Karpas-422 (cell line): ENCODE measurements at regions not wholly inside any gene's neighbourhood (a gene's known extent, or its start where the extent isn't known, plus 50 kb on each side); places are given as distances from the start of the nearest gene placed in this dataset.
"Not testable (repeated sequence)": the region's sequence is repeated elsewhere in the genome, so short reads cannot be mapped to it uniquely, and the experiment has no call there.

ENCODE experiments used
- DNase-seq: peaks from one replicate; pipeline ENCODE4 v3.0.0-alpha.2; 2015
- H2AFZ ChIP-seq: fragments of 200-600 bp; sonication (generic); 2 replicates; pipeline ENCODE4 v1.6.1; 2014; ENCODE audit warnings: antibody characterized with exemption, low read length, mixed read lengths
- H3K27ac ChIP-seq: fragments of 200-600 bp; sonication (generic); 2 replicates; pipeline ENCODE4 v1.5.1; 2014; ENCODE audit warnings: mild to moderate bottlenecking, low read length, moderate library complexity
- H3K27me3 ChIP-seq: fragments of 200-600 bp; sonication (generic); 2 replicates; pipeline ENCODE4 v1.6.1; 2014; ENCODE audit warnings: low read length, mixed read lengths
- H3K36me3 ChIP-seq: fragments of 200-600 bp; sonication (generic); 2 replicates; pipeline ENCODE4 v1.6.1; 2014; ENCODE audit warnings: low read length, mixed read lengths; ENCODE audit not compliant: insufficient read depth
- H3K4me1 ChIP-seq: fragments of 200-600 bp; sonication (generic); 2 replicates; pipeline ENCODE4 v1.6.1; 2014; ENCODE audit warnings: mild to moderate bottlenecking, low read length, mixed read lengths
- H3K4me2 ChIP-seq: fragments of 200-600 bp; sonication (generic); 2 replicates; pipeline ENCODE4 v1.6.1; 2014; ENCODE audit warnings: low read length, low read depth, mild to moderate bottlenecking; ENCODE audit not compliant: poor library complexity, severe bottlenecking
- H3K4me3 ChIP-seq: fragments of 200-600 bp; sonication (generic); 2 replicates; pipeline ENCODE4 v1.5.1; 2014; ENCODE audit warnings: mild to moderate bottlenecking, antibody characterized with exemption, low read length, mixed read lengths
- H3K79me2 ChIP-seq: fragments of 200-600 bp; sonication (generic); 2 replicates; pipeline ENCODE4 v1.6.1; 2014; ENCODE audit warnings: mild to moderate bottlenecking, low read length, mixed read lengths
- H3K9ac ChIP-seq: fragments of 200-600 bp; sonication (generic); 2 replicates; pipeline ENCODE4 v1.6.0; 2014; ENCODE audit warnings: low read length
- H3K9me2 ChIP-seq: fragments of 200-600 bp; sonication (generic), shearing (Covaris generic); replicated peaks from 2 replicates; pipeline ENCODE4 v1.6.0; 2014; ENCODE audit warnings: mild to moderate bottlenecking, low read length, moderate library complexity; ENCODE audit not compliant: insufficient read depth
- H3K9me3 ChIP-seq: fragments of 300-700, 200-600 bp; sonication (generic); 2 replicates; pipeline ENCODE4 v1.6.1; 2014; ENCODE audit warnings: low read length, mixed read lengths
- H4K20me1 ChIP-seq: fragments of 200-600 bp; sonication (generic); 2 replicates; pipeline ENCODE4 v1.6.1; 2014; ENCODE audit warnings: mild to moderate bottlenecking, antibody characterized with exemption, low read length, low read depth; ENCODE audit not compliant: insufficient read depth

DNA sequence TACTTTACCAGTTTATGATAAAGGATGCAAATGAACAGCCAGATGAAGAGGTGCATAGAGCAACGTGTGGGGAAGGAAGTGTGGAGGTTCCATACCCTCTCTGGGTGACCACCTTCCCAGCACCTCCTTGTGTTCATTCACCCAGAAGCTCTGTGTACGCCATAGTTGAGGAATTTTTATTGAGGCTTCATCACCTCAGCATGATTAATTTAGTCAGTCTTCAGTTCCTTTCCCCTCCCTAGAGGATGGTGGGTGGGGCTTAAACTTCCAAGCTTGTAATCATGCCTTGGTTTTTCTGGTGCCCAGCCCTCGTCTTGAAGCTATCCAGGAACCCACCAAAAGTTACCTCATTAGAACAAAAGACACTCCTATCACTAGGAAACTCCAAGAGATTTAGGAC is 162.7 kb downstream of the PLCE1 start:
- no peaks in the 10 kb centered on the region for H3K36me3 ChIP-seq
- H3K79me2 ChIP-seq = no peaks in the 10 kb centered on the region

GRCh38 chr10:94165158-94165611 is 171.5 kb downstream of the PLCE1 start:
- not testable (repeated sequence) for H3K4me2 ChIP-seq, H3K4me3 ChIP-seq, H4K20me1 ChIP-seq, H3K9ac ChIP-seq, H2AFZ ChIP-seq, H3K79me2 ChIP-seq, DNase-seq, H3K27ac ChIP-seq, H3K9me2 ChIP-seq, H3K36me3 ChIP-seq, H3K27me3 ChIP-seq, H3K9me3 ChIP-seq, H3K4me1 ChIP-seq

More for the DNA sequence above, 162.7 kb downstream of the PLCE1 start:
- no peak overlapping the region for H3K4me2 ChIP-seq
- H3K9ac ChIP-seq = no peak overlapping the region
- no peak for DNase-seq
- H2AFZ ChIP-seq = no peak overlapping the region
- H3K4me1 ChIP-seq = no peaks in the 10 kb centered on the region
- H3K9me2 ChIP-seq = no peaks in the 10 kb centered on the region
- no peaks in the 10 kb centered on the region for H4K20me1 ChIP-seq
- H3K4me3 ChIP-seq = no peak overlapping the region
- no peak overlapping the region for H3K27ac ChIP-seq
- no peaks in the 10 kb centered on the region for H3K9me3 ChIP-seq
- H3K27me3 ChIP-seq = no peaks in the 10 kb centered on the region

DNA sequence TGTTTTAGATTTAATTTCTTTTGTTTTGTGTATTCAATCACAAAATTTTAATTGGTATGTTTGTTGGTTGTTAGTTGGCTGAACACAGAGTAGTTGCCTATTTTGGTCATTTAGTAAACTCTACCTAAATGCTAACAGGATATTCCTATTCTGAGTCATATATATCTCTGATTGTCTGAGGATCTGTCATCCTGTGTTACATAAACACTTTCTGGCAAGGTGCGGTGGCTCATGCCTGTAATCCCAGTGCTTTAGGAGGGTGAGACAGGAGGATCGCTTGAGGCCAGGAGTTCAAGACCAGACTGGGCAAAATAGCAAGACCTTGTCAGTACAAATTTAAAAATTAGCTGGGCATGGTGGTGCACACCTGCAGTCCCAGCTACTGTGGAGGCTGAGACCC is 178.6 kb downstream of the PLCE1 start:
- no peaks in the 10 kb centered on the region for H3K79me2 ChIP-seq
- no peaks in the 10 kb centered on the region for H3K9me2 ChIP-seq
- H3K4me1 ChIP-seq = no peaks in the 10 kb centered on the region
- no peak overlapping the region for H2AFZ ChIP-seq
- H4K20me1 ChIP-seq = no peaks in the 10 kb centered on the region
- no peak for DNase-seq
- no peak overlapping the region for H3K4me2 ChIP-seq
- no peaks in the 10 kb centered on the region for H3K9me3 ChIP-seq
- H3K27me3 ChIP-seq = no peaks in the 10 kb centered on the region
- no peak overlapping the region for H3K9ac ChIP-seq
- no peak overlapping the region for H3K27ac ChIP-seq
- no peak overlapping the region for H3K4me3 ChIP-seq
- H3K36me3 ChIP-seq = no peaks in the 10 kb centered on the region

DNA sequence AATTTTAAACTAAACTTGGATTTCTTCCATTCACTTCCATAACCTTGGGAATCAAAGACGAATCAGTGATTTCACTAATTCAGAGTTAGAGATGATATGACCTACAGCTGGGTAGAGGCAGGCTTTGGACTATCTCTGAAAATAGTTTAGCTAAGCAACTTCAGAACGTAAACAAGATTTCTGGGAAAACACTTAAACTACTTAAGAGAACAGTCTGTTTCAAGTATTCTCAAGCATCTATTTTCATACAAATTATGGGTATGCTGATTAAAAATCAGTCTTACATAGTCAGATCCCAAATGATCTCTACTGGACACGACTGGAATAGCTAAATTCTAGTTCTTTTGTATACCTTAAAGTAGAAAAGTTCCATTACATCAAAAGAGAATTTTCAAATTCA is 179.9 kb downstream of the PLCE1 start:
- Histone ChIP-seq H3K9me2 (no peaks in the 10 kb centered on the region), H3K79me2 (no peaks in the 10 kb centered on the region), H3K27ac (no peak overlapping the region), H2AFZ (no peak overlapping the region), H3K4me3 (no peak overlapping the region), H4K20me1 (no peaks in the 10 kb centered on the region), H3K4me1 (no peaks in the 10 kb centered on the region), H3K9me3 (no peaks in the 10 kb centered on the region), H3K9ac (no peak overlapping the region), H3K4me2 (no peak overlapping the region), H3K36me3 (no peaks in the 10 kb centered on the region), H3K27me3 (no peaks in the 10 kb centered on the region)
- no peak for DNase-seq

DNA sequence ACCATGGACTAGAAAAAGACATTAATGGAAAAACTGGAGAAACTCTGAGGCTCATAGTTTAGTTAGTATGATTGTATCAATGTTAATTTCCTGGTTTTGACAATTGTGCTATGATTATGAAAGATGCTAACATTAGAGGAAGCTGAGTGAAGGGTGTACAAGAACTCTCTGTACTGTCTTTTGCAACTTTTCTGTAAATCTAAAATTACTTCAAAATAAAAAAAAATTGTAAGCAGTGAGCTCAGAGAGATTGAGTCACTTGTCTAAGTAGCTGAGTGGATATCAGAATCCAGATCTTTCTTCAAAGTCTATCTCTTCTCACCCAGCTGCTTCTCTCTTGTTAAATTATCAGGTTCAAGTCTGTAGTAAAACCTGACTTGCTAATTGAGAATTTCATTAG is 181.1 kb downstream of the PLCE1 start:
- Histone ChIP-seq H3K9me3 (no peaks in the 10 kb centered on the region), H3K36me3 (no peaks in the 10 kb centered on the region)

GRCh38 chr10:94178475-94179253 is 184.1 kb downstream of the NOC3L start:
- no peaks in the 10 kb centered on the region for H3K9me2 ChIP-seq
- H3K79me2 ChIP-seq = no peaks in the 10 kb centered on the region
- H3K4me1 ChIP-seq = no peaks in the 10 kb centered on the region
- no peaks in the 10 kb centered on the region for H4K20me1 ChIP-seq
- no peak overlapping the region for H3K4me2 ChIP-seq
- no peak overlapping the region for H3K9ac ChIP-seq
- no peaks in the 10 kb centered on the region for H3K9me3 ChIP-seq
- no peak overlapping the region for H3K27ac ChIP-seq
- H3K27me3 ChIP-seq = no peaks in the 10 kb centered on the region
- no peak overlapping the region for H2AFZ ChIP-seq
- H3K36me3 ChIP-seq = no peaks in the 10 kb centered on the region
- DNase-seq = no peak
- no peak overlapping the region for H3K4me3 ChIP-seq

More for the DNA sequence above, 181.1 kb downstream of the PLCE1 start:
- no peak for DNase-seq
- Histone ChIP-seq H3K9me2 (no peaks in the 10 kb centered on the region), H3K4me2 (no peak overlapping the region), H3K4me3 (no peak overlapping the region), H4K20me1 (no peaks in the 10 kb centered on the region), H3K79me2 (no peaks in the 10 kb centered on the region), H3K27me3 (no peaks in the 10 kb centered on the region), H3K27ac (no peak overlapping the region), H2AFZ (no peak overlapping the region), H3K9ac (no peak overlapping the region), H3K4me1 (no peaks in the 10 kb centered on the region)

DNA sequence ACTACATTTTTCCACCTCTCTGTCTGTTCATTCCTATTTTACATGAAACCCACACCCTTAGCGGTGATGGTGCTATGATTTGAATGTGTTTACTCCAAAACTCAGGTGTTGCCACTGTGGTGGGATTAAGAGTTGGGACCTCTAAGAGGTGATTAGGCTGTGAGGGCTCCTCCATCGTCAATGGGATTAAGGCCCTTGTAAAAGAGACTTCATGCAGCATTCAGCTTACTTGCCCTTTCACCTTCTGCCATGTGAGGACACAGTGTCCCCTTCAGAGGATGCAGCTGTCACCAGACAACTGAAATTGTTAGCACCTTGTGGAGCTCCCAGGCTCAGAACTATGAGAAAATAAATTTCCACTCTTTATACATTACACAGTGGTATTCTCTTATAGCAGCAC is 182.2 kb downstream of the NOC3L start:
- no peaks in the 10 kb centered on the region for H4K20me1 ChIP-seq
- H3K36me3 ChIP-seq = no peaks in the 10 kb centered on the region
- no peak overlapping the region for H2AFZ ChIP-seq
- H3K9me2 ChIP-seq = no peaks in the 10 kb centered on the region
- H3K4me1 ChIP-seq = no peaks in the 10 kb centered on the region
- no peaks in the 10 kb centered on the region for H3K27me3 ChIP-seq
- H3K27ac ChIP-seq = no peak overlapping the region
- no peak overlapping the region for H3K9ac ChIP-seq
- H3K4me3 ChIP-seq = no peak overlapping the region
- H3K9me3 ChIP-seq = no peaks in the 10 kb centered on the region
- no peak overlapping the region for H3K4me2 ChIP-seq
- DNase-seq = no peak
- H3K79me2 ChIP-seq = no peaks in the 10 kb centered on the region

DNA sequence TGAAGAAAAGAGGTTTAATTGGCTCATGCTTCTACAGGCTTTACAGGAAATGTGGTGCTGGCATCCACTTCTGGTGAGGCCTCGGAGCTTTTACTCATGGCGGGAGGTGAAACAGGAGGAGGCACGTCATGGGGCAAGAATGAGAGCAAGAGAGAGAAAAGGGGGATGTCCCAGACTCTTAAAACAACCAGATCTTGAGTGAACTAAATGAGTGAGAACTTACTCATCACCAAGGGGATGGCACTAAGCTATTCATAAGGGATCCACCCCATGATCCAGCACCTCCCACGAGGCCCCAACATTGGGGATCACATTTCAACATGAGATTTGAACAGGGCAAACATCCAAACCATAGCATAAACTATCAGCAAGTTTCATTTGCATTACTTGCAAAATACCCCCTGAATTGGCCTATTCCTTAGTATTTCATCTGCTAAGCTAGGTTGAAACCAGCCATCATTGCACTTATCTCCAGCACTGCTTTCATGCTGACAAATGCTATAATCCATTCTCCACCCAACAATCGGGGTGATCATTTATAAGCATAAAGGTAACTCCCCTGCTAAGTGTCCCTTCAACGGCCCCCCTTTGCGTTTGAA is 179.0 kb downstream of the NOC3L start:
- DNase-seq = no peak
- no peaks in the 10 kb centered on the region for H3K27me3 ChIP-seq

More for the DNA sequence above, 179.0 kb downstream of the NOC3L start:
- no peak overlapping the region for H3K4me2 ChIP-seq
- H3K4me3 ChIP-seq = no peak overlapping the region
- no peak overlapping the region for H3K27ac ChIP-seq
- no peaks in the 10 kb centered on the region for H3K79me2 ChIP-seq
- H3K9me2 ChIP-seq = no peaks in the 10 kb centered on the region
- no peak overlapping the region for H3K9ac ChIP-seq
- H4K20me1 ChIP-seq = no peaks in the 10 kb centered on the region
- H3K36me3 ChIP-seq = no peaks in the 10 kb centered on the region
- no peaks in the 10 kb centered on the region for H3K4me1 ChIP-seq
- H3K9me3 ChIP-seq = no peaks in the 10 kb centered on the region
- no peak overlapping the region for H2AFZ ChIP-seq
